GM21390 (cell line): ENCODE measurements at regions not wholly inside any gene's neighbourhood (a gene's known extent, or its start where the extent isn't known, plus 50 kb on each side); places are given as distances from the start of the nearest gene placed in this dataset.

Experiments used
- ATAC-seq: cut with Tn5 transposase; IDR thresholded peaks from one replicate; pipeline ENCODE4 v1.9.1; 2021; ENCODE audit not compliant: unreplicated experiment

- no peak for ATAC-seq
Measured at GRCh38 chr5:164649266-164649665, 1143.8 kb downstream of the MAT2B start.

- ATAC-seq: peak; percentile 46
Measured at GRCh38 chr5:164650427-164650826, 1145.0 kb downstream of the MAT2B start.

GRCh38 chr5:164651546-164652275 lies 1146.3 kb downstream of the MAT2B start:
- peak; percentile 70 for ATAC-seq

- no peak for ATAC-seq
Measured at GRCh38 chr5:164652276-164652660, 1146.8 kb downstream of the MAT2B start.

GRCh38 chr5:164663198-164663989 lies 1158.0 kb downstream of the MAT2B start:
- no peak for ATAC-seq

GRCh38 chr5:164671640-164672039 lies 1166.2 kb downstream of the MAT2B start:
- ATAC-seq: no peak

- no peak for ATAC-seq
Measured at GRCh38 chr5:164672205-164672604, 1166.8 kb downstream of the MAT2B start.

- peak; percentile 71 for ATAC-seq
Measured at GRCh38 chr5:164672931-164673694, 1167.7 kb downstream of the MAT2B start.

GRCh38 chr5:164679461-164679860 lies 1174.0 kb downstream of the MAT2B start:
- no peak for ATAC-seq

- no peak for ATAC-seq
Measured at GRCh38 chr5:164680216-164680615, 1174.8 kb downstream of the MAT2B start.

- no peak for ATAC-seq
Measured at GRCh38 chr5:164680812-164681520, 1175.5 kb downstream of the MAT2B start.

GRCh38 chr5:164687391-164687790 lies 1182.0 kb downstream of the MAT2B start:
- no peak for ATAC-seq

GRCh38 chr5:164688437-164688836 lies 1183.0 kb downstream of the MAT2B start:
- no peak for ATAC-seq

- no peak for ATAC-seq
Measured at GRCh38 chr5:164708831-164709230, 1203.4 kb downstream of the MAT2B start.

GRCh38 chr5:164713682-164714081 lies 1208.3 kb downstream of the MAT2B start:
- no peak for ATAC-seq

- ATAC-seq: no peak
Measured at GRCh38 chr5:164721116-164721515, 1215.7 kb downstream of the MAT2B start.

- no peak for ATAC-seq
Measured at GRCh38 chr5:164721656-164722055, 1216.2 kb downstream of the MAT2B start.

GRCh38 chr5:164722702-164723101 lies 1217.3 kb downstream of the MAT2B start:
- no peak for ATAC-seq

GRCh38 chr5:164727012-164727411 lies 1221.6 kb downstream of the MAT2B start:
- ATAC-seq: no peak

GRCh38 chr5:164728733-164729132 lies 1223.3 kb downstream of the MAT2B start:
- ATAC-seq: no peak

GRCh38 chr5:164735334-164735733 lies 1229.9 kb downstream of the MAT2B start:
- ATAC-seq: no peak
